BJ (cell line): ENCODE measurements at regions not wholly inside any gene's neighbourhood (a gene's known extent, or its start where the extent isn't known, plus 50 kb on each side); places are given as distances from the start of the nearest gene placed in this dataset.

Experiments used
- CTCF ChIA-PET: fragments of 350-600 bp; formaldehyde crosslinking; extraction: SDS; loops from one replicate; lab custom pipeline; 2021; ENCODE audit warnings: antibody characterized with exemption, inconsistent platforms; lab: Yijun Ruan, JAX
- POLR2A ChIA-PET: fragments of 300-600 bp; sonication (Branson Sonifier 250); formaldehyde crosslinking; extraction: SDS; loops from one replicate; lab custom pipeline; 2021; ENCODE audit warnings: antibody characterized with exemption; lab: Charles Lee
- DNase-seq: peaks from one replicate; pipeline ENCODE4 v3.0.0-alpha.2; 2011; ENCODE audit warnings: low read depth
- H3K27me3 ChIP-seq: 2 replicates; pipeline ENCODE4 v1.6.0; 2011; ENCODE audit warnings: low read length; ENCODE audit not compliant: control insufficient read depth, insufficient read depth
- H3K36me3 ChIP-seq: 2 replicates; pipeline ENCODE4 v1.5.1; 2011; ENCODE audit warnings: low read length; ENCODE audit not compliant: control insufficient read depth, insufficient read depth
- H3K4me3 ChIP-seq: 2 replicates; pipeline ENCODE4 v1.5.1; 2011; ENCODE audit warnings: low read depth, mild to moderate bottlenecking, control low read depth, low read length
- CTCF ChIP-seq: IDR thresholded peaks from 2 replicates; pipeline ENCODE4 v1.5.1; 2011; ENCODE audit warnings: low read depth, mild to moderate bottlenecking, control low read depth, inconsistent platforms, low read length, moderate library complexity; ENCODE audit not compliant: insufficient read depth

DNA sequence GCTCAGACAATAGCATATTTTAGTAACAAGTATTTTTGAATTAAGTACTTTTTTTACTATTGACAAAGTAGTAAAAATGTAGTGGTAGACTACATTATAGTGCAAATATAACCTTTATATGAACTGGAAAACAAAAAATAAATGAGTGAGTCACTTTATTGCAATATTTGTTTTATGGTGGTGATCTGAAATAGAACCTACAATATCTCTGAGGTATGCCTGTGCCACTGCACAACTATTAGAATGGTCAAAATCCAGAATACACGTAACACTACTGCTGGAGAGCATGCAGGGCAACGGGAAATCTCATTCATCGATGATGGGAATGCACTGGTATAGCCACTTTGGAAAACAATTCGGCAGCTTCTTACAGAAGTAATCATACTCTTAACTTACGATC is 349.0 kb upstream of the NCAM2 start:
- POLR2A ChIA-PET: no interaction called here
- no peaks in the 10 kb centered on the region for H3K36me3 ChIP-seq
- no peaks in the 10 kb centered on the region for H3K27me3 ChIP-seq
- no peak for DNase-seq
- CTCF ChIA-PET: no interaction called here
- TF ChIP-seq CTCF: no peak
- H3K4me3 ChIP-seq: no peak overlapping the region

DNA sequence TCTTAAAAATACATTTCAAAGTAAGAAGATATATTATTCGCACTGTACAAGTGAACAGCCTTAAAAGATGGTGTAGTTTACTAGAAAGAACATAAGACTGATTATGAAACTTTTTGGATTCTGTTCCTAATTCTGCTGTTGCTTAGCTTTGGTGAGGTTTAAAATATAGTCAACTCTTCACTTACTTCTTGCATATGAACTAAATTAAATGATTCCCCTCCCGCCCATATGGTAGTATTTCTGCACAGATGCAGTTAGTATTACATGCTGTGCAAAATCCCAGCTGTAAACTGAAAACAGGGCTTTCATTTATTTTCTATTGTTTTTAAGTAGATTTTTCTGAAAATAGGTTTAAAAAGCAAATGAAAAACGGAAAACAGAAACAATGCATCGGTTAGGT is 345.4 kb upstream of the NCAM2 start:
- Histone ChIP-seq H3K27me3 (no peaks in the 10 kb centered on the region), H3K4me3 (no peak overlapping the region), H3K36me3 (no peaks in the 10 kb centered on the region)
- TF ChIP-seq CTCF: no peak
- CTCF ChIA-PET: no interaction called here
- DNase-seq: no peak
- POLR2A ChIA-PET: no interaction called here

GRCh38 chr21:20661246-20661645 is 337.0 kb upstream of the NCAM2 start:
- no peak overlapping the region for H3K4me3 ChIP-seq
- ChIA-PET CTCF (no interaction called here), POLR2A (no interaction called here)
- DNase-seq: no peak
- no peaks in the 10 kb centered on the region for H3K36me3 ChIP-seq
- H3K27me3 ChIP-seq: no peaks in the 10 kb centered on the region
- no peak for TF ChIP-seq CTCF

DNA sequence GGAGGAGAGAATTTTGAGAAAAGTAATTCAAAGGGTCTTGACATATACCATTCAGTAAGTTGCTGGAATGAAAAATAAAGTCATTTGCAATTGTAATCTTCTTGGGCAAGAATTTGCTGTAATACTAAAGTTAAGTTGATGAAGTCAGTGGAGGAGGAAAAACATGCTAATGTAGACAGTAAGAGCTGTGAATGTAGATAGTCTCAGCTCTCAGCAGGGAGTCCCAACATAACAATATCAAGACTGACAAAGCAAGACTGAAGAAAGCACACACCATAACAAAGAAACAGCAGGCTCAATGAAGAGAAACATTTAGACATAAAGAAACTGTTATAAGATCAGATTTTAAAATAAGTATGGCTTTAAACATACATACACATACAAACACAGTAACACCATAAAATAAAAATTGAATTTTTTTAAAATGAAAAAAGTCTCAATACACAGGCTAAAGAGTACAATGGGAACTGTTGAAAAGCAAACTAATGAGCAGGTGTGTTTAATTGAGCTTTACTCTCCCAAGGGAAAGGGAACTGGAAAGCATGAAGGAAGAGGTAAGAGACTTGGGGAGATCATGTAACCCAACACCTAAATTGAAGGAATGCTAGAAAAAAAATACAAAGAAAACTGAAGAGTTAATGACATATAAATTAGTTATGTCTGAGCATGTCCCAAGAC is 336.3 kb upstream of the NCAM2 start:
- POLR2A ChIA-PET: no interaction called here
- no peaks in the 10 kb centered on the region for H3K36me3 ChIP-seq
- no peak for TF ChIP-seq CTCF
- no peaks in the 10 kb centered on the region for H3K27me3 ChIP-seq
- CTCF ChIA-PET: no interaction called here
- no peak for DNase-seq
- no peak overlapping the region for H3K4me3 ChIP-seq

GRCh38 chr21:20662514-20662913 is 335.7 kb upstream of the NCAM2 start:
- Histone ChIP-seq H3K27me3 (no peaks in the 10 kb centered on the region), H3K4me3 (no peak overlapping the region), H3K36me3 (no peaks in the 10 kb centered on the region)
- ChIA-PET POLR2A (no interaction called here), CTCF (no interaction called here)
- no peak for DNase-seq
- TF ChIP-seq CTCF: no peak
